ENCODE measurements at regions not wholly inside any gene's neighbourhood (a gene's known extent, or its start where the extent isn't known, plus 50 kb on each side); places are given as distances from the start of the nearest gene placed in this dataset.

DNA sequence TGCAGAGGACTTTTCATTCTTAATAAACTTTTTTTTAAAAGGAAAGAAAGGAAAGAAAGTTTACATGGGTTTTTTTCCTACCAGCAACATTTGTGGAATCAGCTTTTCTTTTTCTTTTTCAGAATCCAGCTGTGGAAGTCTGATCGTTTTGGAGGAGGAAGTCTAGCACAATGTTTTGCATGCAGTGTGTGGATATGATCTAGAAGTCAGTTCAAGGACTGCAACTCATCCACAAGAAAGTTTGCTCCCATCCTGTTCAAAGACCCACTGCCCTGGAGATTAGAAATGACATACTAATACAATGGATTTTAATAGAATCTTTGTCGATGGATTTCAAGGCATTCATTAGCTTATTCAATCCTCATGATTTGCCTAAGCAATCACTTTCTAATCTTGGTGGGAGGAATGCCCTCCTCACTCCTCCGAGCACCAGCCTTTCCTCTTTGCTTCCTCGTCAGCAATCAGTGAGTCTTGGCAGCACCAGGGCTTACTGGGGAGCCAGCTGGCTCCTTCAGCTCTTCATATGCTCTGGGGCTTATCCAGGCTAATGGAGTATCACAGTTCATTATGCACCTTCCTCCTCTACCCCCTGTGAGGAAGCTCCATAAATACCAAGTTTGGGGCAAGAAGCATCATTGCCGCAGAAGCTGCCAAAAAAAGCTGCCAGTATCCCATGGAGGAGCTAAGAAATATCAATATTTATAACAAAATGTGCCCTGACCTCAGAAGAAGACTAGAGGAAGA lies 392.3 kb upstream of the PKN2 start:
- no peaks in the 10 kb centered on the region for H3K9me2 ChIP-seq (replicated peaks; ENCODE audit: insufficient read depth, low read length)
- no peaks in the 10 kb centered on the region for H4K20me1 ChIP-seq (ENCODE audit: insufficient read depth, low read length)
- no peaks in the 10 kb centered on the region for H3K4me1 ChIP-seq (ENCODE audit: low read length)
- no peaks in the 10 kb centered on the region for H3K27me3 ChIP-seq (replicated peaks; ENCODE audit: insufficient read depth, low read length)
- no peaks in the 10 kb centered on the region for H3K36me3 ChIP-seq (replicated peaks; ENCODE audit: insufficient read depth, low read length)
- no peaks in the 10 kb centered on the region for H3K9me3 ChIP-seq (replicated peaks; ENCODE audit: insufficient read depth, low read length)
- no peak overlapping the region for H3K4me3 ChIP-seq (ENCODE audit: low read length)
- DNase-seq: no peak
- H3K79me2 ChIP-seq (ENCODE audit: low read length): no peaks in the 10 kb centered on the region
- TF ChIP-seq EZH2 (optimal IDR thresholded peaks at IDR 0.05; ENCODE audit: low read depth, low read length): no peak
- TF ChIP-seq EZH2phosphoT487 (IDR thresholded peaks at IDR 0.05; ENCODE audit: low read length): no peak
- TF ChIP-seq, protein P1, sequence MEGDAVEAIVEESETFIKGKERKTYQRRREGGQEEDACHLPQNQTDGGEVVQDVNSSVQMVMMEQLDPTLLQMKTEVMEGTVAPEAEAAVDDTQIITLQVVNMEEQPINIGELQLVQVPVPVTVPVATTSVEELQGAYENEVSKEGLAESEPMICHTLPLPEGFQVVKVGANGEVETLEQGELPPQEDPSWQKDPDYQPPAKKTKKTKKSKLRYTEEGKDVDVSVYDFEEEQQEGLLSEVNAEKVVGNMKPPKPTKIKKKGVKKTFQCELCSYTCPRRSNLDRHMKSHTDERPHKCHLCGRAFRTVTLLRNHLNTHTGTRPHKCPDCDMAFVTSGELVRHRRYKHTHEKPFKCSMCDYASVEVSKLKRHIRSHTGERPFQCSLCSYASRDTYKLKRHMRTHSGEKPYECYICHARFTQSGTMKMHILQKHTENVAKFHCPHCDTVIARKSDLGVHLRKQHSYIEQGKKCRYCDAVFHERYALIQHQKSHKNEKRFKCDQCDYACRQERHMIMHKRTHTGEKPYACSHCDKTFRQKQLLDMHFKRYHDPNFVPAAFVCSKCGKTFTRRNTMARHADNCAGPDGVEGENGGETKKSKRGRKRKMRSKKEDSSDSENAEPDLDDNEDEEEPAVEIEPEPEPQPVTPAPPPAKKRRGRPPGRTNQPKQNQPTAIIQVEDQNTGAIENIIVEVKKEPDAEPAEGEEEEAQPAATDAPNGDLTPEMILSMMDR (IDR thresholded peaks at IDR 0.05; ENCODE audit: low read length): no peak
- H3K27ac ChIP-seq (ENCODE audit: low read length): no peak overlapping the region
- no peak overlapping the region for H2AFZ ChIP-seq (ENCODE audit: low read length)
- H3F3A ChIP-seq (ENCODE audit: insufficient read depth, low read length): no peaks in the 10 kb centered on the region
- H3K4me2 ChIP-seq (ENCODE audit: low read depth, low read length): no peak overlapping the region
- H3K9ac ChIP-seq (ENCODE audit: low read length): no peak overlapping the region

DNA sequence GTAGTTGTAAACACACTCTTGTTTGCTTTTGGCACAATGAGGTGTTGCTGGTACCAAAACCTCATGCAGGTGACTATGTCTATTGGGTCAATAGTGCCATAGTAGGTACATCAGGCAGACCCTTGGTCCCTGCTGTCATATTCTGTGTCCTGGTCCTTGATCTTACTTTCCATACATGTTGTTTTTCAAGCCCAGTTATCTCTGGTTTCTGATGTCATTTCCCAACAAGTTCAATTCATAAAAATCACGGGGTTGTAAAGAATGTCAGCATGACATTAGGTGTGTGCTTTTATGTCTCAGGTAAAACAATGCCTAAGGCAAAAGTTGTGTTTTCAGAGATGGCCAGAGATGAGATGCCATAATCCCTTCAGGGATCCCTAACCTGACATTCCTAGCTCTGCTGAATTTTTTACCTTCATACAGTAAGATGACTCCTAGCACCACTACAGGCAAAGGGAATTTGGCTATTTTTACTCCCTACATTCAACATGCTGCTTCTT lies 390.3 kb upstream of the PKN2 start:
- no peak for DNase-seq
- TF ChIP-seq, protein P1 (IDR thresholded peaks at IDR 0.05; ENCODE audit: low read length): no peak
- TF ChIP-seq EZH2 (optimal IDR thresholded peaks at IDR 0.05; ENCODE audit: low read depth, low read length) (no peak), EZH2phosphoT487 (IDR thresholded peaks at IDR 0.05; ENCODE audit: low read length) (no peak)
- no peaks in the 10 kb centered on the region for H3K36me3 ChIP-seq (replicated peaks; ENCODE audit: insufficient read depth, low read length)
- H3K27me3 ChIP-seq (replicated peaks; ENCODE audit: insufficient read depth, low read length): no peaks in the 10 kb centered on the region
- no peaks in the 10 kb centered on the region for H3K9me2 ChIP-seq (replicated peaks; ENCODE audit: insufficient read depth, low read length)
- no peak overlapping the region for H2AFZ ChIP-seq (ENCODE audit: low read length)
- no peak overlapping the region for H3K4me3 ChIP-seq (ENCODE audit: low read length)
- no peaks in the 10 kb centered on the region for H4K20me1 ChIP-seq (ENCODE audit: insufficient read depth, low read length)
- H3K27ac ChIP-seq (ENCODE audit: low read length): no peak overlapping the region
- H3F3A ChIP-seq (ENCODE audit: insufficient read depth, low read length): no peaks in the 10 kb centered on the region
- no peaks in the 10 kb centered on the region for H3K4me1 ChIP-seq (ENCODE audit: low read length)
- H3K79me2 ChIP-seq (ENCODE audit: low read length): no peaks in the 10 kb centered on the region
- no peaks in the 10 kb centered on the region for H3K9me3 ChIP-seq (replicated peaks; ENCODE audit: insufficient read depth, low read length)
- H3K9ac ChIP-seq (ENCODE audit: low read length): no peak overlapping the region
- H3K4me2 ChIP-seq (ENCODE audit: low read depth, low read length): no peak overlapping the region

DNA sequence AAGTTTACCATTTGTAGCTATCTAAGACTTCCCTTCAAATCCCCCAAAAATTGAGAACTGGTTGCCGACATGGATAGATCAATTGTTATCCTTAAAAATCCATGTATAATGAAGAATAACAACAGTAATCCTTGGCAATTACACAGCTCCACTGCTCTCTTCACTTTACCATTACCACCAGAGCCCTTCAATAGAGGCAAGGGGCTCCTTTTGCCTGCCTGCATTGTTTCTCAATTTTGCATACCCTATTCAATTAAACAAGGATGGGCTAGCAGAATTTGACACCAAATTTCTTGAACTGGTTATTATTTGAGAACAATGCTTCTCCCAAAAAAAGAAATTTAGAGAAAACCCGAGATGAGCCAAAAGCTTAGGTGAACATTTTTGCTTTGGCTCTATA lies 387.8 kb upstream of the PKN2 start:
- Histone ChIP-seq H3F3A (ENCODE audit: insufficient read depth, low read length) (no peaks in the 10 kb centered on the region), H3K27me3 (replicated peaks; ENCODE audit: insufficient read depth, low read length) (no peaks in the 10 kb centered on the region), H3K36me3 (replicated peaks; ENCODE audit: insufficient read depth, low read length) (no peaks in the 10 kb centered on the region), H3K4me1 (ENCODE audit: low read length) (no peaks in the 10 kb centered on the region), H3K9me3 (replicated peaks; ENCODE audit: insufficient read depth, low read length) (no peaks in the 10 kb centered on the region), H2AFZ (ENCODE audit: low read length) (no peak overlapping the region), H4K20me1 (ENCODE audit: insufficient read depth, low read length) (no peaks in the 10 kb centered on the region), H3K9ac (ENCODE audit: low read length) (no peak overlapping the region), H3K4me2 (ENCODE audit: low read depth, low read length) (no peak overlapping the region), H3K9me2 (replicated peaks; ENCODE audit: insufficient read depth, low read length) (no peaks in the 10 kb centered on the region), H3K4me3 (ENCODE audit: low read length) (no peak overlapping the region), H3K79me2 (ENCODE audit: low read length) (no peaks in the 10 kb centered on the region), H3K27ac (ENCODE audit: low read length) (no peak overlapping the region)
- no peak for DNase-seq
- TF ChIP-seq, protein P1 (IDR thresholded peaks at IDR 0.05; ENCODE audit: low read length): no peak
- TF ChIP-seq EZH2 (optimal IDR thresholded peaks at IDR 0.05; ENCODE audit: low read depth, low read length) (no peak), EZH2phosphoT487 (IDR thresholded peaks at IDR 0.05; ENCODE audit: low read length) (no peak)
